ENCODE measurements at regions not wholly inside any gene's neighbourhood (a gene's known extent, or its start where the extent isn't known, plus 50 kb on each side); places are given as distances from the start of the nearest gene placed in this dataset.

DNA sequence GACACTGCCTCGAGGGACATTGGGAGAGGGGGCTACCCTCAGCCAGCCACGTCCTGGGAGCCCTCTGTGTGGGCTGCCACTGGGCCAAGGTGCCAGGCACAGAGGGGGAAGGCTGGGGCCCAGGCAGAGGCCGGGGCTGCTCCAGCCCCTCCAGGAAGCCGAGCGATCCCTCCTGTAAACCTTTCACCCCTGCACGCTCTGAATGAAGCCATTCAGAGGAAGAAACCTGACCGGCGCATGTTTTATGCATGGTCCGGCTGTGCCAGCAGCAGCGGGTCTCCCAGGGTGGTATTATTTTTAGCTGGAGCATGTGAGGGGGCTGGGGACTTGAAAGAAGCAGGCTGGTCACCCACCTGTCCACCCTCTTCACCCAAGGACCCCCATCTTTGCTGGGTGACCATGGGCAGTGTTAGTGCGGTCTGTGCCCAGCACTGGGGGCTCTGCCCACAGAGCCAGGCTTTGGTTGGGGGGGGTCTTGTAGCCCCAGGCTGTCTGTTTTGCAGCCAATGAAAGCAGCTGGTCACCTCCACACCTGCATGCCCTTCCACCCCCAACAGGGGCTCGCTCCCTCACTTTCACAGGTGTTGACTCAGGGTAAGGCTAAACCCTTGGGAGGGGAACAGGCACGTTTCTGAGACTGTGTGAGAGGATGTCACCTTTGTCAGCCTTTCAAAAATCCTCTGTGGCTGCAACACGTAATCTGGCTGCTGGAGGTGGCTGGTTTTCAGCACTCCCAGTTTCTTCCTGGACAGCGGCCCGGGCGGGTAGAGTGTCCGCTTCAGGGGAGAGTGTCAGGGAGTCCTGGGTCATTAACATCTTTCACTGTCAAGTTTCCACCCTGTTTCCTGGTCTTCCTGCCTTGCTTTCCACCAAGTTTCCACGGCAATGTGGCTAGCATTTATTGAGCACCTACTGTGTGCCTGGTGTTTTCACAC is 77.1 kb upstream of the BRD7 start:
- H3K27ac ChIP-seq (ENCODE audit: low read length): no peak overlapping the region
- H3K4me1 ChIP-seq (ENCODE audit: low read length): peaks cover 6% of the 10 kb centered on the region; the same call in 1 of the 2 replicates
- H3K4me2 ChIP-seq (ENCODE audit: low read length): no peak overlapping the region
- H3K9ac ChIP-seq (ENCODE audit: low read length): no peak overlapping the region
- no peak overlapping the region for H2AFZ ChIP-seq (ENCODE audit: low read depth, low read length)
- H4K20me1 ChIP-seq (ENCODE audit: insufficient read depth, low read length): no peaks in the 10 kb centered on the region
- 0 out of 2 replicates have a peak, but pooled peaks cover 8% of the 10 kb centered on the region for H3K27me3 ChIP-seq (ENCODE audit: low read depth, low read length)
- no peaks in the 10 kb centered on the region for H3K36me3 ChIP-seq (replicated peaks; ENCODE audit: low read depth, low read length)
- H3K4me3 ChIP-seq (ENCODE audit: low read length): no peak overlapping the region
- H3K79me2 ChIP-seq (ENCODE audit: low read length): no peaks in the 10 kb centered on the region
- TF ChIP-seq, protein P1, sequence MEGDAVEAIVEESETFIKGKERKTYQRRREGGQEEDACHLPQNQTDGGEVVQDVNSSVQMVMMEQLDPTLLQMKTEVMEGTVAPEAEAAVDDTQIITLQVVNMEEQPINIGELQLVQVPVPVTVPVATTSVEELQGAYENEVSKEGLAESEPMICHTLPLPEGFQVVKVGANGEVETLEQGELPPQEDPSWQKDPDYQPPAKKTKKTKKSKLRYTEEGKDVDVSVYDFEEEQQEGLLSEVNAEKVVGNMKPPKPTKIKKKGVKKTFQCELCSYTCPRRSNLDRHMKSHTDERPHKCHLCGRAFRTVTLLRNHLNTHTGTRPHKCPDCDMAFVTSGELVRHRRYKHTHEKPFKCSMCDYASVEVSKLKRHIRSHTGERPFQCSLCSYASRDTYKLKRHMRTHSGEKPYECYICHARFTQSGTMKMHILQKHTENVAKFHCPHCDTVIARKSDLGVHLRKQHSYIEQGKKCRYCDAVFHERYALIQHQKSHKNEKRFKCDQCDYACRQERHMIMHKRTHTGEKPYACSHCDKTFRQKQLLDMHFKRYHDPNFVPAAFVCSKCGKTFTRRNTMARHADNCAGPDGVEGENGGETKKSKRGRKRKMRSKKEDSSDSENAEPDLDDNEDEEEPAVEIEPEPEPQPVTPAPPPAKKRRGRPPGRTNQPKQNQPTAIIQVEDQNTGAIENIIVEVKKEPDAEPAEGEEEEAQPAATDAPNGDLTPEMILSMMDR (IDR thresholded peaks at IDR 0.05; ENCODE audit: low read depth, low read length): no peak
- no peak for TF ChIP-seq EZH2phosphoT487 (IDR thresholded peaks at IDR 0.05; ENCODE audit: low read depth)
- peaks cover 10% of the 10 kb centered on the region; the same call in 1 of the 2 replicates for H3K9me3 ChIP-seq (ENCODE audit: insufficient read depth, low read length)

DNA sequence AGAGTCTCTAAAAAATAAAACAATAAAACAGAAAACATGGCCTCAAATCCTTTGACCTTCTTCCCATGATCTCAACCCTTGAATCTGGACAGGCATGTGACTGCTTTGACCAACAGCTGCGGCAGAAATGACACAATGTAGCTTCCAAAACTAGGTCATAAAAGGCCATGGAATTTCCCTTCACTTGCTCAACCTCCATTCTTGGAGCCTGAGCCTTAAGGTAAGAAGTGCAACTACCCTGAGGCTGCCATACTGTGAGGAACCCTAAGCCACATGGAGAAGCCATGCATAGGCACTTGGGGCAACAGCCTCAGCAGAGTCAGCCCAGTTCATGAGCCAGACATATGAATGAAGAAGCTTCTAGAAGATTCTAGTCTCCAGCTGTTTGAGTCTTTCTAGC is 75.7 kb upstream of the BRD7 start:
- Histone ChIP-seq H3K4me3 (ENCODE audit: low read length) (no peak overlapping the region), H3K27me3 (ENCODE audit: low read depth, low read length) (0 out of 2 replicates have a peak, but pooled peaks cover 8% of the 10 kb centered on the region)

DNA sequence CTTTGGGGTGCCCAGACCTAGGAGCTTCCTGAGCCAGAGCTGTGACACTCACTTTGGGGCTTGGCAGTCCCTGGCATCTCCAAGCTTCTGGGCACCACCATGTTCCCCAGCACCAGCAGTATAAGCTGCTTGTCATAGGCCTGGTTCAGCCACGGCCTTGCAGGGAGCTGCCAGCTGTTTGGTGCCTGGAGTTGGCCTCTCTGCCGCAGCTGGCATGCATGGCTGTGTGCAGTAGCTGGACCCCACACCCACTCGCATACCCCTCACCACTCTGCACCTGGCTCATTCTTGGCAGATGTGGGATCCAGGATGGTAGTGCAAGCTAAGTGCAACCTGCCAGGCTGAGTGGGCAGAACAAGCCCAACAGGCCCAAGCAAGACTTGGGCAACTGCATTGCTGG is 73.4 kb upstream of the BRD7 start:
- no peaks in the 10 kb centered on the region for H3K36me3 ChIP-seq (replicated peaks; ENCODE audit: low read depth, low read length)
- H2AFZ ChIP-seq (ENCODE audit: low read depth, low read length): no peak overlapping the region
- no peak overlapping the region for H3K4me2 ChIP-seq (ENCODE audit: low read length)
- no peaks in the 10 kb centered on the region for H3K4me1 ChIP-seq (ENCODE audit: low read length)
- no peaks in the 10 kb centered on the region for H3K79me2 ChIP-seq (ENCODE audit: low read length)
- H3K9ac ChIP-seq (ENCODE audit: low read length): no peak overlapping the region
- H4K20me1 ChIP-seq (ENCODE audit: insufficient read depth, low read length): no peaks in the 10 kb centered on the region
- no peaks in the 10 kb centered on the region for H3K27me3 ChIP-seq (ENCODE audit: low read depth, low read length)
- no peak overlapping the region for H3K27ac ChIP-seq (ENCODE audit: low read length)
- TF ChIP-seq EZH2phosphoT487 (IDR thresholded peaks at IDR 0.05; ENCODE audit: low read depth): no peak
- TF ChIP-seq, protein P1 (IDR thresholded peaks at IDR 0.05; ENCODE audit: low read depth, low read length): no peak
- no peak overlapping the region for H3K4me3 ChIP-seq (ENCODE audit: low read length)
- H3K9me3 ChIP-seq (ENCODE audit: insufficient read depth, low read length): peaks cover 10% of the 10 kb centered on the region; the same call in 1 of the 2 replicates

More for the DNA sequence above, 75.7 kb upstream of the BRD7 start:
- Histone ChIP-seq H3K4me1 (ENCODE audit: low read length) (peaks cover 6% of the 10 kb centered on the region; the same call in 1 of the 2 replicates), H3K36me3 (replicated peaks; ENCODE audit: low read depth, low read length) (no peaks in the 10 kb centered on the region), H3K9me3 (ENCODE audit: insufficient read depth, low read length) (peaks cover 10% of the 10 kb centered on the region; the same call in 1 of the 2 replicates), H4K20me1 (ENCODE audit: insufficient read depth, low read length) (no peaks in the 10 kb centered on the region), H3K9ac (ENCODE audit: low read length) (no peak overlapping the region), H3K27ac (ENCODE audit: low read length) (no peak overlapping the region), H3K4me2 (ENCODE audit: low read length) (no peak overlapping the region), H2AFZ (ENCODE audit: low read depth, low read length) (no peak overlapping the region), H3K79me2 (ENCODE audit: low read length) (no peaks in the 10 kb centered on the region)
- TF ChIP-seq, protein P1 (IDR thresholded peaks at IDR 0.05; ENCODE audit: low read depth, low read length): no peak
- TF ChIP-seq EZH2phosphoT487 (IDR thresholded peaks at IDR 0.05; ENCODE audit: low read depth): no peak

DNA sequence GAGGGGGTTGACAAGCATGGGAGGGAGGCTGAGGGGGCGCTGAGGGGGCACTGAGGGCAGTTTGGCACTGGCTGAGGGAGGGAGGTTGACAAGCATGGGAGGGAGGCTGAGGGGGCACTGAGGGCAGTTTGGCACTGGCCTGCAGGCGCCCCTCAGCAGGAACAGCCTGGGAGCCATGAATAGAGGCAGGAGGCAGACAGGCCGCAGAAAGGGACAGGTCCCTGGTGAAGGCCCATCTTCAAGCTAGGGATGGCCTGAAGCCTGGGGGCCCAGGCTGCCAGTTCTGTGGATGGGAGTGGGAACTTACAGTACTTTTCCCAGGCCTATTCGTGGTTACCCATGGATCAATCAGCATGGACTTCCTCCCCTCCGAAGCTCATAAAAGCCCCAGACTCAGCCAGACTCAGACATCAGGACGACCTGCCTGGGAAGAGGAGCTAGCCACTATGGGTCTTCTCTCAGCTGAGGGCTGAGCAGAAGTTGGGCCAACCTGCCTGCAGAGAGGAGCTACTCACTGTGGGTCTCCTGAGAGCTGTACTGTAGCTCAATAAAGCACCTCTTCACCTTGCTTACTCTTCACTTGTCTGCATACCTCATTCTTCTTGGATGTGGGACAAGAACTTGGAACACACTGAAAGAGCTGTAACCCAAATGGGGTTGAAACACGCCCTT is 72.8 kb upstream of the BRD7 start:
- H3K9me3 ChIP-seq (ENCODE audit: insufficient read depth, low read length): peaks cover 10% of the 10 kb centered on the region; the same call in 1 of the 2 replicates
- no peak overlapping the region for H2AFZ ChIP-seq (ENCODE audit: low read depth, low read length)
- 0 out of 2 replicates have a peak, but pooled peaks cover under 1% of the 10 kb centered on the region for H3K4me1 ChIP-seq (ENCODE audit: low read length)
- H3K4me2 ChIP-seq (ENCODE audit: low read length): no peak overlapping the region
- no peak overlapping the region for H3K27ac ChIP-seq (ENCODE audit: low read length)
- H3K9ac ChIP-seq (ENCODE audit: low read length): no peak overlapping the region
- no peaks in the 10 kb centered on the region for H4K20me1 ChIP-seq (ENCODE audit: insufficient read depth, low read length)
- H3K79me2 ChIP-seq (ENCODE audit: low read length): no peaks in the 10 kb centered on the region
- TF ChIP-seq, protein P1 (IDR thresholded peaks at IDR 0.05; ENCODE audit: low read depth, low read length): no peak
- TF ChIP-seq EZH2phosphoT487 (IDR thresholded peaks at IDR 0.05; ENCODE audit: low read depth): no peak
- H3K36me3 ChIP-seq (replicated peaks; ENCODE audit: low read depth, low read length): no peaks in the 10 kb centered on the region
- no peaks in the 10 kb centered on the region for H3K27me3 ChIP-seq (ENCODE audit: low read depth, low read length)
- no peak overlapping the region for H3K4me3 ChIP-seq (ENCODE audit: low read length)

Measured in OCI-LY3 (cell line).